SK-N-MC (cell line): ENCODE measurements at regions not wholly inside any gene's neighbourhood (a gene's known extent, or its start where the extent isn't known, plus 50 kb on each side); places are given as distances from the start of the nearest gene placed in this dataset.
"Not testable (repeated sequence)": the region's sequence is repeated elsewhere in the genome, so short reads cannot be mapped to it uniquely, and the experiment has no call there.

Experiments used
- DNase-seq: peaks from one replicate; pipeline ENCODE4 v3.0.0-alpha.2; 2011; ENCODE audit warnings: low read depth, low spot score
- H3K27ac ChIP-seq: fragments of 200-600 bp; sonication (generic); 2 replicates; pipeline ENCODE4 v1.5.1; 2016; ENCODE audit warnings: mixed run types
- H3K36me3 ChIP-seq: fragments of 200-600 bp; sonication (generic); 2 replicates; pipeline ENCODE4 v1.6.1; 2017; ENCODE audit warnings: antibody characterized with exemption, low read length, mixed read lengths; ENCODE audit not compliant: insufficient read depth
- H3K4me3 ChIP-seq: fragments of 200-600 bp; sonication (generic); 2 replicates; pipeline ENCODE4 v1.5.1; 2016
- H3K9ac ChIP-seq: fragments of 200-600 bp; sonication (generic); 2 replicates; pipeline ENCODE4 v1.8.0; 2017; ENCODE audit warnings: mixed run types, mixed read lengths; ENCODE audit not compliant: insufficient read length
- H3K9me3 ChIP-seq: fragments of 200-600 bp; sonication (generic); 2 replicates; pipeline ENCODE4 v1.6.1; 2017; ENCODE audit warnings: low read depth, mild to moderate bottlenecking, antibody characterized with exemption, low read length, moderate library complexity, mixed read lengths
- EZH2 ChIP-seq: fragments of 200-600 bp; sonication (generic); IDR thresholded peaks from one replicate; pipeline ENCODE4 v1.6.1; 2017; ENCODE audit warnings: antibody characterized with exemption
- FOXP2 ChIP-seq: optimal IDR thresholded peaks from 2 replicates; pipeline ENCODE3; 2011; ENCODE audit warnings: mild to moderate bottlenecking, moderate library complexity; ENCODE audit not compliant: insufficient read depth; ENCODE audit errors: extremely low read length, control extremely low read depth
- POLR2AphosphoS5 ChIP-seq: IDR thresholded peaks from 2 replicates; pipeline ENCODE4 v1.6.1; 2012; ENCODE audit warnings: mild to moderate bottlenecking, low read depth, low read length, borderline replicate concordance

DNA sequence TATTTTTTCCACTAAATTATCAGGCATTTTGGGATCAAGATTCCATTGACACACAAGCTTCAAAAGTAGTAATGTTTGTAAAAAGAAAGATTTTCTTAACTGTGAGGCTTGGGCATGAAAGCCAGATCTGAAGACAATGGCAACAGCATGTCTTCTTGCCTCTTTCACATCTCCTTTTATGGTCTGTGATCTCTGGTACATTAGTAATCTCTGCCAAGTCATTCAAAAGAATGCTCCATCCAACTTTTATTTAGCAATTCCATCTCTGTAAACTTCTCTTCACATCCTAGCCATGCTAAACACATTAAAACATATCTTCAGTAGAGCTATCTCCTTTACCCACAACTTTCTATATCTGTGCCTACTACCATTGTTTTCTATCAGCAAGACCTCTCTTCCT, 465.4 kb downstream of the FAT4 start:
- DNase-seq, result no peak
- no peaks in the 10 kb centered on the region for H3K9me3 ChIP-seq
- H3K27ac ChIP-seq, result peak overlapping the region; percentile 76; the same call in 1 of the 2 replicates
- H3K4me3 ChIP-seq, result no peak overlapping the region
- H3K9ac ChIP-seq, result no peak overlapping the region
- TF ChIP-seq FOXP2, result no peak
- TF ChIP-seq POLR2AphosphoS5, result no peak
- TF ChIP-seq EZH2, result no peak
- no peaks in the 10 kb centered on the region for H3K36me3 ChIP-seq

DNA sequence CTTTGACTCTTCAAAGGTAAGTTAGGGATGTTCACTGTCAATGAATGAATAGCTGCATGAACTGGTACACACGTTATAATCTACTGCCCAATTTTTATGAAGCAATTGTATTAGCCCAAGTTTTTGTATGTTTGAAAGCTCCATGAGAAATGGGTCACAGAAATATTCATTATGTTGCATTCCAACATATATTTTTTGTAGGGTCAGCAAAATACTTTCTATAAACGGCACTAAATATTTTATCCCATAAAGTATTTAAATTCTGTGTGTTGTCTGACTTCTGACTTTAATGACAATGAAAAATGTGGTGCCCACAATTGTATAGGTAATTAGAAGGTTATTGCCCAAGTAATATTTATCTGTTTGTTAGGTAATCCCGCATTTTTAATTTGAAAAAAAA, 466.0 kb downstream of the FAT4 start:
- no peak for DNase-seq
- H3K4me3 ChIP-seq, result peak overlapping the region; percentile 48
- TF ChIP-seq FOXP2, result no peak
- no peak for TF ChIP-seq POLR2AphosphoS5
- no peak for TF ChIP-seq EZH2
- no peaks in the 10 kb centered on the region for H3K36me3 ChIP-seq
- H3K9ac ChIP-seq, result peak overlapping the region; percentile 55
- H3K27ac ChIP-seq, result peak overlapping the region; percentile 76; the same call in 1 of the 2 replicates
- no peaks in the 10 kb centered on the region for H3K9me3 ChIP-seq

DNA sequence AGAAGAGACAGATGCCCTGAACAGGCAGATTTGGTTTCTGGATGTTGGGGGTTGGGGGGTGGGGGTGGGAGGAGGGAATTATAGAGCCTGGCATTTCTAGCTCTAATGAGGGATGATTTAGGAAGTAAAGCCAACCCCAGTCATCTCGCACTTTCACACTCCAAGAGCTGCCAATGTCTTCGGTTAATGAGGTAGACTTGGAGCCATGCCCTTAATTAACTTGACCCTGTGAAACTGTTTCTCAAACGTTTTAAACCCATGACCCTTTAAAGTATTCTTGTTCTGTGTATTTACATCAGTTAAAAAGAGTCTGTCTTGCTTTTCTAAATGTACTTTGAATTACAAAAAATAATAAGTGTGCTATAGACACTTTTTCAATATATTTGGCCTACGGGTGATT, 466.9 kb downstream of the FAT4 start:
- H3K36me3 ChIP-seq, result no peaks in the 10 kb centered on the region
- no peak for DNase-seq
- H3K4me3 ChIP-seq, result no peak overlapping the region
- no peak overlapping the region for H3K27ac ChIP-seq
- TF ChIP-seq FOXP2, result no peak
- no peak for TF ChIP-seq EZH2
- no peak for TF ChIP-seq POLR2AphosphoS5
- no peaks in the 10 kb centered on the region for H3K9me3 ChIP-seq
- H3K9ac ChIP-seq, result no peak overlapping the region

DNA sequence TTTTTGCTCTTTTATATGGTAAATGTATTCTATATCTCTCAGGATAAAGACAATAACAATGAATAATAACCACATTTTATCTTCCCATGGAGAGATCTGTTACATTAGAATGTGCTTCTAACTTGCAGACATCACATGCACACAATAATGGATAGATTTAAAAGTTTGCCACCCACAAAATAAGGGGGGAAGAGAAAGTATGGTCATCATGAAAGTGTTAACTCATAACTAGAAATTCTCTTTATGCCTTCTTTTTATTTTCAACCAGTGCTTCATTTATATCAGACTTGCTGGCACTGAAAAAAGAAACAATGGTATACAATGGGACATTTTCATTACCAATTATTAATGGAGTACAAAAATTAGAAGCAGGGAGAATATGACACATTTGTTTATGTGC, 470.0 kb downstream of the FAT4 start:
- Histone ChIP-seq H3K9me3 (no peaks in the 10 kb centered on the region), H3K36me3 (no peaks in the 10 kb centered on the region), H3K4me3 (no peak overlapping the region), H3K27ac (no peak overlapping the region), H3K9ac (no peak overlapping the region)
- TF ChIP-seq FOXP2 (no peak), POLR2AphosphoS5 (no peak), EZH2 (no peak)
- no peak for DNase-seq

DNA sequence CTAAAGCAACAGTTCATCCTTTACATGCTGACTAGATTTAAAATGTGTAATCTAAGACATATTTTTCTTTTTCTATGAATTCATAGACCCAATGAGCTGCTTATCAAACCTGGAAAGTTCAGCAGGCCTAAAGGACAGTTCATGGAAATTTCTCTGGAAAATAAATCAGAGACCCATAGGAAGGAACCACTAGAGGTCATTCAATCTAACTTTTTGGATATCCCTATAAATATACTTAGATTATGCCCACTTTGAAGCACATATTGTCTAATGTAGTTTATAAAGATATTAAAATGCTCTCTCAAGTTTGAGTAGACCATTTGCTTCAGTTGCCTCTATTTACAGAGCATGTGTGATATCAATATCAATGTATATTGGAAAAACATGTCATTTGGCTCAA, 473.0 kb downstream of the FAT4 start:
- TF ChIP-seq POLR2AphosphoS5, result no peak
- Histone ChIP-seq H3K36me3 (no peaks in the 10 kb centered on the region), H3K27ac (no peak overlapping the region), H3K4me3 (no peak overlapping the region), H3K9ac (no peak overlapping the region), H3K9me3 (no peaks in the 10 kb centered on the region)
- no peak for DNase-seq

DNA sequence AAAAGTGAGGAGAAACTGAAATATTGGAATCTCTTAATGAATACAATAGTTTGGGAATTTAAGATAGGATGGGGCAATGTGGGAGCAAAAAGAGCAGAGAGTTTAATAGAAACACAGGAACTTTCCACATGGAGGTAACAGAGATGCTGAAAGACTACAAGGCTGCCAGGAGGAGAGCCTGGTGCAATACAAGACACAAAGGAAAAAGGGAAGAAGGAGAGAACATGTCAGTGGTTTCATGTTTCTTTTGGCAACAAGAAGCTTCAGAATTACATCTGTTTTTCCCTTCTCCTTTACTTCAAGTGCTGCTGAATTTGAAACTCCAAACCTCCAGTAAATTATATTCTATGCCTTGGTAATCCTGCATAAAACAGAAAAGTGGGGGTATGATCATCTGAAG, 474.3 kb downstream of the FAT4 start:
- no peak for TF ChIP-seq POLR2AphosphoS5
- TF ChIP-seq EZH2, result no peak
- no peak for TF ChIP-seq FOXP2
- Histone ChIP-seq H3K27ac (no peak overlapping the region), H3K9ac (no peak overlapping the region), H3K9me3 (no peaks in the 10 kb centered on the region), H3K4me3 (no peak overlapping the region), H3K36me3 (no peaks in the 10 kb centered on the region)
- DNase-seq, result no peak

DNA sequence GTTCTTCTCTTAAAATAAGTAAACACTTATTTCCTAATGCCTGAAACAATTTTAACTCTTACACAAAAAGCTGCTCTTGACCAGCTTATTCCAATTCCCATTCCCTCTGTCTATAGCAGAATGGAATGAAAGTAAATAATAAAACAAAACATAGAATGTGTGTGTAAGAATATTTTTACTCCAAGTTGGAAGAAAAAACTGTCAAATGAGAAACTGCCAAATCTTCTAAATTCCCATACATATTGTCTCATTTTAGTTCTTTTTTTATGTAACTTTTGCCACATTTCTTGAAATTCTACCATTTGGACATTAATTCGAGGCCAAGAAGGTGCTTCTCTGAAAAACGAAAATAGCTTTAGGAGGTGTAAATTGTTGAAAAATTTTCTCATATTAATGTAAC, 477.1 kb downstream of the FAT4 start:
- Histone ChIP-seq H3K36me3 (no peaks in the 10 kb centered on the region), H3K9me3 (no peaks in the 10 kb centered on the region), H3K27ac (no peak overlapping the region), H3K4me3 (no peak overlapping the region), H3K9ac (no peak overlapping the region)
- DNase-seq, result no peak
- TF ChIP-seq POLR2AphosphoS5 (no peak), FOXP2 (no peak), EZH2 (no peak)

DNA sequence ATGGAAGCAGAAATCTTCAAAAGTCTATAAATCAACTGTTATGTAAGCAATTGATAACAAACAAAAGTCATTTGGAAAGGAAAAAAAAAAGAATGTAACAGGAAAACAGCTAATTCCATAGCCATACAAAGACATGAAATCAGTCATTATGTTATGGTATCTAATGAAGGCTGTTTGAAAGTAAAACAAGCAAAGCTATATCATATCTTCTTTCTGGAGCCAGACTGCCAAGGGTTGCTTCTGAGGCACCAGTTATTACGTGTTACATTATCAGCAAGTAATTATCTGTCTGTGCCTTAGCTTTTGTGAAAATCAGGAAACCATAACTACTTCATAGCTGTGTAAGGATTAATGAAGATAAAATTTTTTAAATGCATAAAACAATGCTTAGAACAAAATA, 480.2 kb downstream of the FAT4 start:
- no peak for TF ChIP-seq FOXP2
- TF ChIP-seq EZH2, result no peak
- TF ChIP-seq POLR2AphosphoS5, result no peak
- DNase-seq, result no peak

DNA sequence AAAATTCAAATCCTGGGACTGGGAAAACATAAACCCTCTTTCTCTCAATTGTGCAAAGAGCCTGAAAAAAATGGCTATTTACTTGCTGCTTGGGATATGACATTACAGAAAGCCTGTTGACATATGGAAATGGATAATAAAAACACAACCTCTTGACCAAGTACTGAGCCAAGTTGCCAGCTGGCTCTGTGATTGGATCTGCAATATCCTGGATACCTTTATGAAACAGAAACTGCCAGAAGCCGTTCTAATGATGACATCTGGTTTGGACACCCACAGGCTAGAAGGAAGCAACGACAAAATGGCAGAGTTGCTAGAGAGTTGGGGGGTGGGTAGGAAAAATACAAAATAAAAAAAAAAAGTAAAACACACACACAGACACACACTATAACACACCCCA, 481.4 kb downstream of the FAT4 start:
- Histone ChIP-seq H3K4me3 (no peak overlapping the region), H3K9me3 (no peaks in the 10 kb centered on the region), H3K9ac (no peak overlapping the region), H3K36me3 (no peaks in the 10 kb centered on the region), H3K27ac (peak overlapping the region; percentile 5; the same call in 1 of the 2 replicates)
- no peak for DNase-seq
- no peak for TF ChIP-seq POLR2AphosphoS5
- TF ChIP-seq EZH2, result no peak
- no peak for TF ChIP-seq FOXP2

More for the DNA sequence above, 480.2 kb downstream of the FAT4 start:
- H3K9ac ChIP-seq, result no peak overlapping the region
- peak overlapping the region; percentile 8; the same call in 1 of the 2 replicates for H3K27ac ChIP-seq
- H3K9me3 ChIP-seq, result no peaks in the 10 kb centered on the region
- no peak overlapping the region for H3K4me3 ChIP-seq
- no peaks in the 10 kb centered on the region for H3K36me3 ChIP-seq

DNA sequence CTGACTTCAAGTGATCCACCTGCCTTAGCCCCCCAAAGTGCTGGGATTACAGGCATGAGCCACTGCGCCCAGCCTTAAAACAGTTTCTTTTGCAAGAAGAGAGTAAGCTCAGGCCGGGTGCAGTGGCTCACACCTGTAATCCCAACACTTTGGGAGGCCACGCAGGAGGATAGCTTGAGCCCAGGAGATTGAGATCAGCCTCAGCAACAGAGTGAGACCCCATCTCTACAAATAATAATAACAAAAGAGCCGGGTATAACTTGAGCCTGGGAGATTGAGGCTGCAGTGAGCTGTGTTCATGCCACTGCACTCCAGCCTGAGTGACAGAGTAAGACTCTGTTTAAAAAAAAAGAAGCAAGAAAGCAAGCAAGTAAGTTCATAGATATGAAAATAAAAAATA, 482.9 kb downstream of the FAT4 start:
- H3K4me3 ChIP-seq, DNase-seq, H3K9ac ChIP-seq, H3K9me3 ChIP-seq, H3K36me3 ChIP-seq: not testable (repeated sequence)
- H3K27ac ChIP-seq, result peak overlapping the region; percentile 38; the same call in 1 of the 2 replicates
